SW480 (cell line): ENCODE measurements at regions not wholly inside any gene's neighbourhood (a gene's known extent, or its start where the extent isn't known, plus 50 kb on each side); places are given as distances from the start of the nearest gene placed in this dataset.

ENCODE experiments used
- DNase-seq: peaks from one replicate; pipeline ENCODE4 v3.0.0-alpha.2; 2016; ENCODE audit warnings: low spot score

DNA sequence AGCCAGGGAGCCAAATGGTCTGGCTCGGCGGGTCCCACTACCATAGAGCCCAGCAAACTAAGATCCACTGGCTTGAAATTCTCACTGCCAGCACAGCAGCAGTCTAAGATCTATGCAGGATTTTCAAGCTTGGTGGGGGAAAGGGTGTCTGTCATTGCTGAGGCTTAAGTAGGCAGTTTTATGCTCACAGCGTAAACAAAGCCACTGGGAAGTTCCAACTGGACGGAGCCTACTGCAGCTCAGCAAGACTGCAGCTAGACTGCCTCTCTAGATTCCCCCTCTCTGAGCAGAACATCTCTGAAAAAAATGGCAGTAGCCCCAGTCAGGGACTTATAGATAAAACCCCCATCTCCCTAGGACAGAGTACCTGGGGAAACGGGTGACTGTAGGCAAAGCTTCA, 277.6 kb upstream of the PHF14 start:
- DNase-seq = no peak

DNA sequence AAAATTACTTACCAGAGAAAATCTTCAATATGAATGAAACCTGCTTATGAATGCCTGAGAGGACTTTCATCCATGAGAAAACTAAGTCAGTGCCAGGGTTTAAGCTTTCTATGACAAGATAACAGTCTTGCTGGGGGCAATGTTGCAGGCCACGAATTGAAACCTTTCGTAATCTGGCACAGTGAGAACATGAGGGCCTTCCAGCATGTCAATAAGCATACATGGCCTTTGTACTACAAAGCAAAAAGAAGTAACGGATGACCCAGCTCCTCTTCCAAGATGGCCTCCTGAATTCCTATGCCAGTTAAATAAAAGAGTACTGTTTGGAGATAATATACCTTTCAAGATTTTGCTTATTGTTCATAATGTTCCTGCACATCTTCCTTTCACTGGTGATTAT, 270.6 kb upstream of the PHF14 start:
- DNase-seq = no peak

DNA sequence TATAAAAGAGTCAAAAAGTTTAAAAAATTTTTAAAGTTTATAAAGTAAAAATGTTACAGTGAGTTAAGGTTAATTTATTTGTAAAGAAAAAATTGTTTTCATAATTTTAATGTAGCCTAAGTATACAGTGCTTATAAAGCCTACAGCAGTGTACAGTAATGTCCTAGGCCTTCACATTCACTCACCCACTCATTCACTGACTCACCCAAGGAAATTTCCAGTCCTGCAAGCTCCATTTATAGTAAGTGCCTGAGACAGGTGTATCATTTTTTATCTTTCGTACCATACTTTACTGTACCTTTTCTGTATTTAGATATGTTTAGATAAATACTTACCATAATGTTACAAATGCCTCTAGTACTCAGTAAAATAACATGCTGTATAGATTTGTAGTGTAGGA, 269.7 kb upstream of the PHF14 start:
- DNase-seq = no peak

DNA sequence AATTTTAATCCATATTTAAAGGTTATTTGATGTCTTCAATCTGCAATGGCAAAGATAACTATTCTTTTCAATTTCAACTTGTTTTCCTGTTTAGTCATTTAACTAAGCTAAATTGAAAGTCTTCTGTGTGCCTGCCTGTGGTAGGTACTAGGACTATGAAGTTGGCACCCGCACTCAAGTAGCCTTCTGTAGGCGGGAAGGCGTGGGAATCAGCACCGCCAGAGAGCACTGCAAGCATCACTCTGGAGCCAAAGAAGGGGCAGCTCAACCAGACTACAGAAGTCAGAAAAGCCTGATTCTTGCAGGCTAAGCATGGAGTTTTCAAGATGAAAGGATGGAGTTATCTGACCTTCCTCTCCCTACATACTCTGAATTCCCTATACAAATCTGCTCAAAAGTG, 269.0 kb upstream of the PHF14 start:
- DNase-seq = no peak

DNA sequence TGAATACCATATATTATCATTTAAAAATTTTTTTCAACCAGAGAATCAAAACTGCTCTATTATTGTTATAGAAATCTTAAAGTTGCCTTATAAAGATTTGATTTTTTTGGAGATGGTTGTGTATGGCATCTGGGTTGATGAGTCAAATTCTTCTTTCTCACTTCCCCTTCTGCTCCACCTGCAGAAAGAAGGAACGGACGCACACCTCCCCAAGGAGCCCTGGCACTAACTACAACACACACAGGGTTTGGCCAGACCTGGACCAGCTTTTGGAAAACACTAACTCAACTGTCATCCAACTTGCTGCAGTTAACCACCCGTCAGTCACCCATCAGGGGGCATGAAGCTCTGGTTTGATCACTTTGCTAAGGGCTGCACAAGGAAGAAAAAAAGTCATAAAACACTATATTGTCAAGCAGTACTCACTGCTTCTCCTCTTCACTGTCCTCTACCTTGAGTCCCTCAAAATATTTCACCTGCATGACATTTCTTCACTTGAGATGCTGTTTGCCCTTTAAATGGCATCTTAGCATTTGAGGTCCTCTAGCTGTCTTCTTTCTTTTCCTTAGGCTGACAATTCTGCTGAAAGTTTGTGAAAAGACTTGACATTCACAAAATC, 266.7 kb upstream of the PHF14 start:
- DNase-seq = no peak

DNA sequence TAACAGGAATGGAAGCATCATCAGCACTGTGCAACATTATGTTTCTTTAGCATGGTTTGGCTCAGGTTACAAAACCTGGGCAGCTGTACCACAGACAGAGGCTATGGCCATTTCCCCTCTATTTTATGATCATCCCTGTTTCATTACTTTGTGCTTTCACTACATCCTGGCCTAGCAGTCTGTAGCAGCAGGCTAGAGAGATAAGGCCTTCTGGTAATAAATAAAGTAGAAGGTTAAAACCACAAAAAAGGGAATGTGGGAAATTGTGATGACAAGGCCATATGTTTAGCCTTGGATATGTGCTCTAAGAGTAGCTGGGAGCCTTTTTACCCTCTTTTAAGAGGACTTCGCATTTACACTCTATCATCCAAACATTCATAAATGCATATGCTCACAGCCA, 266.2 kb upstream of the PHF14 start:
- DNase-seq = peak; percentile 25

DNA sequence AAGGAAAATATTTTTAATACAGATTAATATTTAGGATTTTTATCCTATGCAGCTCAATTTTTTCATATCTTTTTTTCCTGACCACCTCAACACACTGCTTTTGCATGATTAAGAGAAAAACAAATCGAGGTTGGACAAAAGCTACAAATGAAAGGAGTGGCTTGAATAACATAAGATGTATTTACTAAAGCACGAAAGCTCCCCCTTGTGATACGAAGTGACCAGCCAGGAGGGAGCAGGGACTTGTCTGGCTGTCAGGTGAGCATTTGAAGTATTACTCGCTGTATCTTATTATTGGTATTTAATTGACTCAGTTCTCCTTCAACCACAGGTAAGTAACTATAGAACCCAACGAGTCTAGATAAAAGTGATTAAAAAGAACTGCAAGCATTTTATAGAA, 265.2 kb upstream of the PHF14 start:
- peak; percentile 55 for DNase-seq

DNA sequence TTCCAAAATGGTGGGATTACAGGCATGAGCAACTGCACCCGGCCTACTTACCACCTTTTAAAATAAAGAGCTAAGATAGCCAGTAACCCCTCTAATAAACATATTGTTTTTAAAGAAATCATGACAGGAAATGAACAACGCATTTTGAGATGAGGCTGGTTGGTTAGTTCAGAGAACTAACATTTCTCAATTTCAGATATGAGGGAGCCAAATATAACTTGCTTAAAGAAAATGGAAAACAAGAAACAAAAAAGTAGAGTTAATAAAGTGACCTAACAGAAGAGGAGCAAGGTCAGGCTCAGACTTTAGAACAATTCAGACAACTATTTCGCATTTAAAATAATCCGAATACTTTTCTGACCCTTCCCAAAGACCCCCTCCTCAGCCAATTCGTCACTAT, 254.9 kb upstream of the PHF14 start:
- no peak for DNase-seq

DNA sequence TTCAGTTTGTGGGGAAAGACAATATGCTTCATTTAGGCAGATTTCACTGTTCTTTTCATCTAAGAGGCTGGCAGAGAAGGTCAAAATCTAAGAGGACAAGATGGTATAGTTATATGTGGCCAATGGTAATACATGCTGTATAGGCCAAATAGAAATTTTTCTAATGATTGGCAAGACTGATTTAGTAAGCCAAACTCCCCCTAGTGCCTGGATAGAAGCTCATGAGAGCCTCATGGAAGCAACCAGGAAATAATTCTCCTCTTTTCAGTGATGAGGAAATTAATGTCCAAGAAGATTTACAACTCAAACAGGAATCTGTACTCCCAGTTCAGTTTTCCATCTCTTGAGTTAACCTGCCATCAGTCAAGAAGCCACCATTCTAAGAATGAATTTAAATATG, 253.6 kb upstream of the PHF14 start:
- DNase-seq = peak; percentile 12

DNA sequence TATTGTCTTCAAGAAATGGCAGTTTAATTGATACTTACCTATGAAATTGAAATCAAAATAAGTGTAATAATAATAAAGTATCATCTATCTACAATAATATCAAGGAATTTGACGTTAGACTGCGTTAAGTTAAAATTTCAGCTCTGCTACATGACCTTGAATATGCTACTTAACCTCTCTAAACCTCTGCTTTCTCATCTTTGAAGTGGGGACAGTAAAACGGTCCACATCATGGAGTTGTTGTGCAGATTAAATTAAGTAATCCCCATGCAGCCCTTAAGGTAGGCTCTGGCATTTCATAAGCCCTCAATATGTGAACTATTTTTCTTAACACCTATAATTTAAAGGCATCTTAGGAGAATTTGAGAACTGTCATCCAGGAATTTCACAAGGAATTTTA, 252.4 kb upstream of the PHF14 start:
- DNase-seq = no peak

DNA sequence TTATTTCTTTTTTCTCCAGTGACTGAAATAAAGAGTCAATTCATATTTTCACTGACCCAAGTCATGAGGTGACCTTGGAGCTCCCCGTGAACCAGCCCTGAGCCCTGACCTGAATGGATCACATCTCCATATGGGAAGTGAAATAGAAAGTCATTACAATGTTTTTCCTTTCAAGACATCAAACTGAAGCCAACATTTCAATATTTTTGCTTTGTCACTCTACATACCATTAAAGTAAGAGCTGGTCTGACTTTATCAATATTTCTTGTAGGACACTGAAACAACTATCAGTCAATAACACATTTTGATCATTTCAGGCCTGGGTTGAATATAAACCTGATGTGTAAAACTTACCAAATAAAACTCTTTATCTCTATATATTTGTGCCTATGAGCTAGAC, 249.8 kb upstream of the PHF14 start:
- no peak for DNase-seq

DNA sequence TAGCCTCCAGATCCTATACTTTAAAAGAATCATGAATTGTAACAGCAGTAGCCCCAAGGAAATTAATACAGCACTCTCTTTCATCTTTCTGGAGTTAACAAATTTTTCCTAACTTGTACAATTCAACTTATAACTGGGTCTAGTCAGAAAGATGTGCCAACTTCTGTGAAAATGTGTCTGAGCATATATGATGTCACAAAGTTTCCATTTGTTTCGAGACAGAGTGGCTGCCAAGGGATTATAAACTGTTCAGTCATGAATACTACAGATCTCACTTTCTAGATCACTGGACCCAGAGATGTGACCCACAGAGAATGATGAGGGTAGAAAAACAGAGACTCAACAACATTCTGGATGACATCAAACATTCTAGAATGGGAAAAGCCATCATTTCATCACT, 249.2 kb upstream of the PHF14 start:
- DNase-seq = no peak

DNA sequence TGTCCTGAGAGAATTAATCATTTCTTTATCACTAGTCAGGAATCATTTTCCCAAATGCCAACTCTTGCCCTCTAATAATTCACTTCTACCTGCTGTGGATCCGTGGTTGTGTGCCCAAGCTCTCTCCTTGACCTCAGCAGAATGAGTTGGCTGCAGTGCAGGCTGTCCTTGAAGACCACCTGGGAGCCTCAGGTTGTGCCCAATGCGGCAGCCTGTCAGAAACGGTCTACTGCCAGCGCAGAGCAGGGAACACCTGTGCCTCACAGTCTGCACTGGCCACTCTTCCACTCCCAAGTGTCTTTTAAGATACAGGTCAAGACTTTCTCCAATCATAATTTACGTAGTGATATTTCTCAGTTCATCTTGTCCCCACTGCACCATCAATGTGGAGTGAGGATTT, 246.0 kb upstream of the PHF14 start:
- no peak for DNase-seq

DNA sequence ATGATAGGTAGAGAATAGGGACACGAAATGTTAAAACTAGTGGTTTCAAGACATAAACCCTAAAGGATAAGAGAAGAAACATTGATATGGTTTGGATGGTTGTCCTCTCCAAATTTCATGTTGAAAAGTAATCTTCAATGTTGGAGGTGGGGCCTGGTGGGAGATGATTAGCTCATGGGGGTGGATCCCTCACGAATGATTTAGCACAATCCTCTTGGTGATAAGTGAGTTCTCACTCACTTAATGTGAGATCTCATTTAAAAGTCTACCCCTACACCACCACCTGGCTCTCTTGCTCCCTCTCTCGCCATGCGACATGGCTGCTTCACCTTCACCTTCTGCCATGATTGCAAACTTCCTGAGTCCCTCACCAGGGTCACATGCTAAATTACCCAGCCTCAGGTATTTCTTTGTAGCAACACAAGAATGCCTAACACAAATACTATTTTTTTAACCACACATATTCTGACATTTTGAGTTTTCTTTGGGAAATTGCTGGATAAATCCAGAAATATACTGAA, 242.4 kb upstream of the PHF14 start:
- DNase-seq = no peak

DNA sequence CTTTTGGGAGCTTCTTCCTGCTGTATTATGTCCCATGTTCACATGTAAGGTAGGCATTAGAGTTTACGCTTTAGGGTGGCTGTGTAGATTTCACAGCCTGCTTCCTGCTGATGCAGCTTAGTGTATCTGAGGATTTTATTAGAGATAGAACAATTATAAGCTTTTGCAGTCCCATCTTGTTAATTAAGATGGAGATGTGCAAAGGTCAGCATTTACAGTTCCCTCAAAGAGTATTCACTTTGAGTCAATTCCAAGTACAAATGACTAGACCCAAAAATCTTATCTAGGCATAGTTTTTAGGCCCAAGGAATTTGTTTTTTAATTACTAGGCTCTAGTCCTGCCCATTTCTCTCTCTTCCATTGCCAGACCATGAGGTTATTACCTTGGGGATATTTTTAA, 239.9 kb upstream of the PHF14 start:
- no peak for DNase-seq

DNA sequence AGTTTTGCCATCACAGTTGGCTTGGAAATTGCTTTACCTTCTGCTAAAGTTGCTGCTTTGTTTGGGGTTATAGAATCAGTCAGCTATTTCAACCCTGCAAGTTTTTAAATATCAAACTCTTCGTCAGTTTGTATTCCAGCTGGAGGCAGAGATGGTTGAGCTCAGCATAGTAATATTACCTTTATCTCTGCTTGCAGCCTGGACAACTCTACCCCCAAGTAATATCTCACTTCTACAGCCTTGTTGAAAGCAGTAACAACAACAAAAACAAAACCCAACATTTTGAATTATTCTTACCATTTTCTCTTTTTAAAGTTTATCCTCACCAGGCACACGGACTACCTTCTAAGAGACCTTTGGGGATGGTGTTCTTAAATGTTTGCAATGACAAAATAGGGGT, 239.1 kb upstream of the PHF14 start:
- no peak for DNase-seq

DNA sequence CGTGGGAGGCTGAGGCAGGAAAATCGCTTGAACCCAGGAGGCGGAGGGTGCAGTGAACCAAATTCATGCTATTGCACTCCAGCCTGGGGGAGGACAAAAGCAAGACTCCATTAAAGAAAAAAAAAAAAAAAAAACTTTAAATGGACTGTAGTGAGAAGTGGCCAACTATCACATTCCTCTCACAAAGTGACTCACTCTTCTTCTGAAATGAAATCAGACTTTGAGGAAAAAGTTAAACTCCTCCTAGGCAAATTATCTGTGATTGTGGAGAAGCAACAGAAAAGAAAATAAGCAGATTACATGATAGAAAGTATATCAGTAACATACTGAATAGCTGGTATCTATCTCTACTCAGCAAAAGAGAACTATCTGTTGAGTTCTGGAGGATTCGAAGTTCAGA, 234.3 kb upstream of the PHF14 start:
- DNase-seq = no peak

DNA sequence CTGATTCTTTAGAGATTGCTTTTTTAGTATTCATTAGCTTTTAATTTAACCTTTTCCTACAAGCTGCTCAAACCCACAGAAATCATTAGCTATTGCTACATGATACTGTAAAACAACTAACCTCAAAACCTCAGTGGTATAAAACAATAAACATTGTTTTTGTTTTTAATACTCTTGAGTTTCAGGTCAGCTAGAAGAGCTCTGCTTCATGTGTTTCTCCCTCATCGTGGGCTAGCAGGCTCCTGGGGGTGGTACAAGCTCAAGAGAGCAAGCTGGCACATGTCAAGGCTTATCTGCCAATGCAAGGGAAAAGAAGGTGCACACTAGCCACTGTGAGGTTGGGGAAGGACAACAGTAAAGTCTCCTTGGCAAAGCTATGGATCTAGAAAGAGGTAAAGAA, 232.9 kb upstream of the PHF14 start:
- DNase-seq = no peak

DNA sequence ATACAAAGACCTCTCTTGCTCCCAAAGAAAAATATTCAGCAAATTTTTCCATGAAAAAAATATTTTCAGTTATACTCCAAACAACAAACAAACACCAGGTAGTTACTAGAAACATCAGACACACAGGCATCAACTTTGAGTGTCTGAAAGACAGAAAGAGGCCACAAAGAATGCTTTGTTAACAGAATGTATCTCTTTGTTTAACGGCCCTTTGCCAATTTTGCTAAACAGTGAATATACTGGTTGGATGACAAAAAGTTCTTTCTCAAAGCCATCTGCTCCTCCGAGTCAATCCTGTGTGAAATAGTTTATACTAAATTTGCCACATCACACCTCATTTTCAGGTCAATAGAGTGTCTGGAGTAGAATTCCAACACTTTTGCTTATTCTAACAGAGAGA, 216.7 kb upstream of the PHF14 start:
- no peak for DNase-seq

DNA sequence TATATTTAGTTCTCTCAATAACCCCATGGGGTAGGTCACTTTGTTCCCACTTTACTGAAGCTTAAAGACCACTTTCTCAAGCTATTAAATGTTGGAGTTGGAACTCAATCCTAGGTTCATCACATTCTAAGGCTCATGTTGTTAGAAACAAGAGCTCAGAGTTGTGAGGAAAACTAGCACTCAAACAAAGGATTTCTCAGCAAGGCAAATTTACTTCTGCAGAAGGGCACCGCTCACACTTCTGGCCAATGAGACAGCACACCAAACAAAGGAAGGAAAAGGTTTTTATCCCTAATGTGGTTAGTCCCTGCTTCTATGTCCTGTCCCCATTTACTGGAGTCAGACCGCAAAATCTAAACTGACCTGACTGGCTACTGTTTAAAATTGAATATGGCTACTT, 214.6 kb upstream of the PHF14 start:
- DNase-seq = no peak

DNA sequence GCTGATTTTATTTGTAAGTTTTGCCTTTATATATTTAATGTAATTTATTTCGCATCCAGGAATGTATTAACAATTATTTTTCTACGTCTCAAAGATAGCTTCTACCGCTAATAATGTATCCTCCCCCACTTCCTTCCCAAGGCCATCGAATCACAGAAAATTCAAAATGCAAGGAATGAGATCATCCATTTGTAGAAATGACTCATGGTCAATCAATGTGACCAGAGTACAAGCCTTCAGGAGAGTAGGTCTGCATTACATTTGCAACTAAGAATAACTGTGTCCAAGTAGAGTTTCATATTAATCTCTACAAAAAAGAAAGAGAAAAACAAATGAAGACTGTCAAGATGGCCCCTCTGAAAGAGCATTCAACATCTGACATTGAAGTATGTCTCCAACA, 205.9 kb upstream of the PHF14 start:
- no peak for DNase-seq

DNA sequence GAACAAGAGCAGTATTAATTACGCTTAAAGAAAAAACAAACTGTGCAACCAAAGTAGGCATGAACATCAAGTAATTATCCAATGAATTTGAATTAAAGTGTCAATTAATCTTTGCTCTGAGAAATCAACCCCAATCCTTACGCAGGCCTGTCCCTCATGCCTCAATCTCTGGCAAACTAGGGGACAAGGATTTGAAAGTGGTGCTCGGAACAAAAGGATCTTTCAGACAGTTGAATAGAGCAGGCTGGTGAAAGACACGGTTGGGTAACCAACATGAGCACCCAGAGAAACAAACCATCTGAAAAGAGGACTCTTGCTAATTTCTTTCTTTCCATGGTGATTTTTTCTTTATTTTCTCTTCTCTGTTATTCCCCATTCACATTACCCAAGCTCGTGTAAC, 203.5 kb upstream of the PHF14 start:
- no peak for DNase-seq

DNA sequence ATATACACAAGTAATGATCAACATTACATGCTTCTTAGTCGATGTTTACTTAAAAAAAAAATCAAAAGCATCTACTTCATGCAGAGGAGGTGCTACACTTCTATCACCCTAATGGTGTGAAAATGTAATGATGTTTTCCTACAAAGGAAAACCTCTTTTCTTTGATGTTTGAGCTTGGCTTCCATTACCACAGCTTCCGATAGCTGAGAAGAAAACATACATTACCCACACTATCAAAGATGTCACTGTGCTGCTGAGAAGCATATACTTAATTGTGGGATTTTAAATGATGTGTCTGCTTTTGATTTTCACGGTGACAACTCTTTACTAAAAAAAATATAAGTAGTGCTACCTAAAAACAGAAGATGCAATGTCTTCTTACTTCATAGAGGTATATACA, 200.2 kb upstream of the PHF14 start:
- DNase-seq = peak; percentile 28

DNA sequence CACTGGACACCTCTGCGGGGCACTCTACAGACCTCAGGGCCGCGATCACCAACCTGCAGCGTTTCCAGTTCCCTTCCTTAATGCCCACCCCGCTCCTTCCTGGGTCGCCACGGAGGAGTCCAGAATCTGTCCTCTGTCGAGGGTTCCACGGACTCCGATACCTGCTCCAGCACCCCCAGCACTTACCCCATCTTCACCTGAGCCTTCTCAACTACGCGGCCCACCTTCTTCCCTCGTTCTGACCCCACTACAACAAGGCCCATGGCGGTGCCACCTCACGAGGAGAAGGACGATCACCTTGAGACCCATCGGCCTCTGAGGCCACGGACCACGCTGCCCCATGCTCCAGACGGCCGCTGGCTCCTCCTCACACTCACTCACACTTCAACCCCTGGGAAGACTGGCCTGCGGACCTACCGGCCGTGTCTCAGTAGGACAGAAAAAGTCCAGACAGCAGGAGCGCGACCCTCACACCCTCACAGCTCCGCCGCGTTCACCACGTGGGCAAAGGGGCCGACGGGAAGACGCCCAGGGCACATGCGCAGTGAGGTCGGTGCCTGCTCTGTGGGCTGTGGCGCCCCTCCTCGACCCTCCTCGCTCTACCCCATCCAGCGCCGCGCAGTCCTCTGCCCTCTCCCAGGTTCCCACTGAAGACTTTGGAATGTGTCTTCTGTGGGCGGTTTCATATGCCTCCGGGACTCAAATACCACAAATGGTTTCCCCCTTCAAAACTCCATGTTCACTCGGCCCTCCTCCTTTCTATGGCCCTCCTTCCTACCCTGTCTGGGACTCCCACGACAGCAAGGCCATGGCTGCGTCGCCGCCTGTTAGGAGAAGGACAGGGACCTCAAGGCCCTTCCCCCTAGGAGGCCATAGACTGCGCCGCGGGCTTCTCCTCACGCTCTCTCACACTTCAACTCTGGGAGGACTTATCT, 193.9 kb upstream of the PHF14 start:
- DNase-seq = no peak
